AG09319 (cell line): ENCODE measurements at regions not wholly inside any gene's neighbourhood (a gene's known extent, or its start where the extent isn't known, plus 50 kb on each side); places are given as distances from the start of the nearest gene placed in this dataset.

Source experiments
- DNase-seq: peaks from one replicate; pipeline ENCODE4 v3.0.0-alpha.2; 2010; ENCODE audit warnings: low read depth; ENCODE audit errors: extremely low read depth
- CTCF ChIP-seq: IDR thresholded peaks from 2 replicates; pipeline ENCODE4 v1.5.1; 2011; ENCODE audit warnings: low read depth, mild to moderate bottlenecking, inconsistent platforms, low read length, moderate library complexity

- DNase-seq: no peak
- no peak for TF ChIP-seq CTCF
Observed at GRCh38 chr12:92259291-92259690, 113.6 kb upstream of the BTG1 start.

- DNase-seq: no peak
- no peak for TF ChIP-seq CTCF
Observed at GRCh38 chr12:92257261-92257660, 111.6 kb upstream of the BTG1 start.

- no peak for DNase-seq
- TF ChIP-seq CTCF: no peak
Observed at GRCh38 chr12:92255741-92256140, 110.1 kb upstream of the BTG1 start.

- no peak for TF ChIP-seq CTCF
- DNase-seq: no peak
Observed at GRCh38 chr12:92253301-92253700, 107.7 kb upstream of the BTG1 start.

GRCh38 chr12:92248977-92249376, 103.3 kb upstream of the BTG1 start:
- TF ChIP-seq CTCF: no peak
- DNase-seq: no peak

- TF ChIP-seq CTCF: no peak; the same call in 1 of the 2 replicates
- peak; percentile 8 for DNase-seq
Observed at GRCh38 chr12:92244036-92244435, 98.4 kb upstream of the BTG1 start.

- peak; percentile 7 for DNase-seq
- TF ChIP-seq CTCF: no peak
Observed at GRCh38 chr12:92242907-92243306, 97.3 kb upstream of the BTG1 start.
